Epidermal melanocyte (primary cell): ENCODE measurements at regions not wholly inside any gene's neighbourhood (a gene's known extent, or its start where the extent isn't known, plus 50 kb on each side); places are given as distances from the start of the nearest gene placed in this dataset.

Experiments used
- DNase-seq: peaks from one replicate; pipeline ENCODE4 v3.0.0; 2011; ENCODE audit warnings: low spot score; ENCODE audit not compliant: insufficient read length

DNA sequence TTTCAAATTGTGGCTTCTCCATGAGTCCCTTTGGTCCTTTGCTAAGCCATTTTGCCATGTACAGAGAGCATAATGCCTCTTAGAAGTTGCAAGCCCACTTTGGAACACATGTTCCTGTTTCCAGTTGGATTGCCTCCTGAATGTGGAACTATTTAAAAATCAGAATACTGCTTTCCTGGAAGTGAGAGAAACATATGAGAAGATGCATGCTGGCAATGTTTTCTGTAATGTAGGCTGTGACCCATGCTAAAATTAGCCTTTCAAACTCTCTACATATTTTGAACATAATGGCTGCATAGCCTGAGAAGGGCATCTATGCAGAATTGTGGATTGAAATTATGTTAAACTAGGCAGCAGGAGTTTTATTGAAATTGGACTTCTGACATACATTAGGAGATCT, 175.5 kb upstream of the PAPPA start:
- no peak for DNase-seq

- no peak for DNase-seq
Observed at GRCh38 chr9:115978659-115979096, 174.9 kb upstream of the PAPPA start.

- DNase-seq, result no peak
Observed at GRCh38 chr9:115980054-115980453, 173.5 kb upstream of the PAPPA start.

GRCh38 chr9:115980502-115980901, 173.1 kb upstream of the PAPPA start:
- no peak for DNase-seq

- no peak for DNase-seq
Observed at GRCh38 chr9:115980976-115981375, 172.6 kb upstream of the PAPPA start.

- no peak for DNase-seq
Observed at GRCh38 chr9:115983366-115983765, 170.2 kb upstream of the PAPPA start.

- no peak for DNase-seq
Observed at GRCh38 chr9:115985657-115986056, 167.9 kb upstream of the PAPPA start.

DNA sequence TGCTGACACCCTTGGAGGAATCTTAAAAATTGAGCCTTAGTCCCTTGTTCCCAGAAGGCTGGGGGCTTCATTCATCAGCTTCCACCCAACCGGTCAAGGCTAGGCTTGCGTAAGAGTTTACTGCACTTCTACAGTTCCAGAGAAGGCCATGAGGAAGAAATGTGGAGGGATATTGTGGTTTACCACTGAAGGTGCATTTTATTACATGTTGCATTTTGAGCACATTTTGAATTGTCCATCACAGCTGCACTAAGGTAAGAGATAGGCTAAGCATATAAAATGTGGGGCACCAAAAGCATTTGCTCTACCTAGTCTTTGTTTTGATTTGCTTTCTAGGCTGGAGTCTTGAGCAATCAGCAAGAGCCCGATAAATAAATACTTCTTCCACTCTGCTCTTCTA, 167.1 kb upstream of the PAPPA start:
- no peak for DNase-seq

DNA sequence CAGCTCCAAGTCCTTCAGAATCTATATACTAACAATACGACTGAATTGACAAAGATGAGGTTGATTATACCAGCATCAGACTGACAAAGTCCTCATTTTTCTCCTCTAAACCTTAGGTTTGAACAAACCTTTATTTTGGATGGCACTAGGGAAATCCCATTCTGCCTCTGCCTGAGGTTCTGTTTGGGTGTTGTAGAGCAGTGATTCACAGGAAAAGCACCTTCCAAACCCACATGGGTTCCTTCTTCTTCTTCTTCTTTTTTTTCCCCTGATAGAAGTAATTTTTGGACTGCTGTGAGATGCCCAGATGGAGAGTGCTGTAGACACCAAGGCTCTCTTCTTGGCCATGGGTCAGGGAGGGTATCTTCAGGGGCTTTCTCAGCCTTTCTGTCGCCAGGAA, 164.9 kb upstream of the PAPPA start:
- no peak for DNase-seq

GRCh38 chr9:115989831-115990230, 163.8 kb upstream of the PAPPA start:
- DNase-seq, result no peak

DNA sequence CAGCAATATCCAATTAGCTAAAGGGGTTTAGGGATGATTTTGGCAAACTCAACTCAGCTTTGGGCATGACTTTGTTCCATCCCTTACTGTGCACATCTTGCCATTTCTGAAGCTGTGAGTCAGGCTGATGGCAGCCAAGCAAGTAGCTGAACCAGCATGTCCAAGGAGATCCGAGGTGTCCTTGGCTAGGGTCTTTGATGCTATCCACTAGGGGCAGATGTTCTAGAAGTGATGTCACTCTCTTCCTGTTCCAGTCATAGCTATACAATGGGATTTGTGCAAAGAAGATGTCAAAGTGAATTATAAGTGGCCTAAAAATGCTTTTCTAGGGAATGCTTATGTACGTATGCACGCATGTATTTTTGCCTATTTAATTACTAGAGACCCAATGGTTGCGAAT, 160.8 kb upstream of the PAPPA start:
- DNase-seq, result no peak

GRCh38 chr9:115997923-115998322, 155.7 kb upstream of the PAPPA start:
- no peak for DNase-seq

DNA sequence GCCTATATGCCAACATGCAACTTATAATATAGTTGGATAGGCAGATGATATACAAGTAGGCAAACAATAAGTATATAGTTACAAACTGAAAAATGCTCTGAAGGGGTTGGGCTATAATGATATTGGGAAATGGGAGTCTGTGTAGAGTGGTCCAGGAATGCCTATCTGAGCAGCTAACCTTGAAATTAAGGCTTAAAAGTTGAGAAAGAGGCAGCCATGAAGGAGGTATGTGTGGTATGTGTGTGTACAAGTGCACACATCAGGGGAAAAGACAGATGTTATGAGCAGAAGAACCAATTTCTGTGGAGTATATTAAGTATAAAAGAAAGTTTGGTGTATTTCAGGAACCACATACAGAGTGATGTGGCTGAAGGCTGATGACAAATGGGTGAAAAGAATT, 154.9 kb upstream of the PAPPA start:
- DNase-seq, result no peak

DNA sequence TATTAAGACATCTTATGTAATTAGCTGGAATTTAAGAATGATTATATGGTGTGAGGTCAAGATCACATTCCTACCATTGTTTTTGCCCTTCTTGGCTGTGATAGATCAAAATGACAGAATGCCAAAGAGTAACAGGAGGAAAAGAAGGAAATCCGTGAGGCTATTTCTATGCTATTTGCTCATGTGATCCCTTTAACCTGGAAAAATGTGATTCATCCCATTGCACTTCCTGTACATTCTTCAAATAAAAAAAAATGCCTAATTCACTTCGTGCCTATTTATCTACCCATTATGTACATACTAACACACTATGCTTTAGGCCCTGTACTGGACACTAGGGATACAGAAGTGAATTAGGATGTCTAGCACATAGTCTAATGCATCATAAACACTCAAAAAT, 154.1 kb upstream of the PAPPA start:
- DNase-seq, result no peak

GRCh38 chr9:116000748-116001329, 152.8 kb upstream of the PAPPA start:
- DNase-seq, result no peak

DNA sequence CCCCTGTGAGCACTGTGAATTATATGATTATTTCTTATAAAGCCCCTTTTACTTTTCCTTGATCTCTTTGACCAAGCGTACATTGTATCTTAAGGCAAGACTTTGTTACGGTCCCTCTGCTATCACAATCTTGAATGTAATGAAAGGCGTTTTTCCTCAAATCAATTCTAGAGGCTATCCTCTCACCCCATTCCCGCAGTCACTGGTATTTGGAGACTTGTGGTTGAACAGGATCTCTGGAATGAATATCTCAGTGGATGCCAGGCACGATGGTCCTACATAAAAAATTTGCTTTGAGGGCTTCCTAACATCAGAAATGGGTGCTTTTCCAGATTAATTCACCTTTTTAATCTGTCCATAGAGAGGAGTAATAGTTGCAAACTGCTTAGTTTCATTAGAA, 151.4 kb upstream of the PAPPA start:
- DNase-seq, result no peak

DNA sequence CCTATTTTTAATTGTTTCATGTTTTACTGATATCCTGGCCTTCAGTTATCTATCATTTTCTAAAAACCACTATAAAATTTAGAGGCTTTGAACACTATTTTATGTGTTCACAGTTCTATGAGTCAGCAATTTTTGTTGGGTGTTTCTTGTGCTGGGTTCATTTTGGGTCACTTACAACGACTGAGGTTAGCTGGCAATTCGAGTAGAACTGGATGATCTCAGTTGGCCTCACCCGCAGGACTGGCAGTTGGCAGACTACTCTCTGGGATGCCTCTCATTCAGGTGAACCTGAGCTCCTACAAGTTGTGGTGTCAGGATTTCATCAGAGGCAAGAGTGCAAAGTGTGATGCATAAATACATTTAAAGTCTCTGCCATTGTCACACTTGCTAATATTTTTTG, 151.0 kb upstream of the PAPPA start:
- DNase-seq, result no peak

DNA sequence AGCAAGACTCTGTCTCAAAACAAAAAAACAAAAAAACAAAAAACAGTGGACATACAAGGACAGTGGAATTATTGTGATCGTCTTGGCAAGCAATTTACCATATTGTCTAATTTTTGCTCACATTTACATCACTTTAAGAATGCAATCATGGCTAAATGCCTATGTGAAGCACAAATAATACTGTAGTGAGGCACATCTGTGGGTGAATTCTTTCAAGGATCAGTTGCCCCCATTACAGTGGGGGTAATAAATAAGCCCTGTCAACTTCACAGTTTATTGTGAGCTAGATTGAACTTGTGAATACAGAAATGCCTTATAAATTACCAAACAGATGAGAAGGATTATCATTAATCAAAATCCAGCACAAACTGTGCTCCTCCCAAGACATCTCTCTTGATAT, 150.2 kb upstream of the PAPPA start:
- no peak for DNase-seq

- DNase-seq, result no peak
Observed at GRCh38 chr9:116005205-116005604, 148.4 kb upstream of the PAPPA start.

DNA sequence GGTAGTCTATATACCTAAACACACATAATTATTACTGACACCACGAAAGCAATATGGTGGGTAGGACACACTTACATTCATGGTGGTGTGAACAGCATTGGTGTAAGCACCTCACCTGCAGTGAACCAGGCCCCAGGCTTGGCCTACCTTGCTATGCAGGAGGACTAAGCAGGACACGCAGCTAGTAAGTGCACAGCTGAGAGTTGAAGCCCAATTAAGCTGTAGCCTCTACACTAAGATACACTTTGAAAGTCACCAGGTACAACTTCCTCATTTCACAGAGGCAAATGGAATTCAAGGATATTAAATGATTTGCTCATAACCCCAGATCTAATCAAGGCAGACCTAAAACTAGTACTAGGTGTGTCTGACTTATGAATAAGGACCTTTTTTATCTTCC, 145.8 kb upstream of the PAPPA start:
- DNase-seq, result no peak

GRCh38 chr9:116008278-116008677, 145.3 kb upstream of the PAPPA start:
- DNase-seq, result no peak

DNA sequence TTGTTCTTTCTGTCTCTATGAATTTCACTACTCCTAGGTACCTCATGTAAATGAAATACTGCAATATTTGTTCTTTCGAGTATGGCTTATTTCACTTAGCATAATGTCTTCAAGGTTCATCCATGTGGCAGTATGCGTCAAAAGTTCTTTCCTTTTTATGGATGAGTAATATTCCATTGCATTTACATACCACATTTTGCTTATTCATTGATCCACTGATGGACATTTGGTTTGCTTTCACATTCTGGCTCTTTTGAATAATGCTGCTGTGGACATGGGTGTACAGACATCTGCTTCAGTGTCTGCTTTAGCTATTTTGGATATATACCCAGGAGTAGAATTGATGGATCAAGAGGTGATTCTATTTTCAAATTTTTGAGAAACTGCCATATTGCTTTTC, 144.2 kb upstream of the PAPPA start:
- DNase-seq, result no peak

- DNase-seq, result no peak
Observed at GRCh38 chr9:116015855-116016254, 137.7 kb upstream of the PAPPA start.

DNA sequence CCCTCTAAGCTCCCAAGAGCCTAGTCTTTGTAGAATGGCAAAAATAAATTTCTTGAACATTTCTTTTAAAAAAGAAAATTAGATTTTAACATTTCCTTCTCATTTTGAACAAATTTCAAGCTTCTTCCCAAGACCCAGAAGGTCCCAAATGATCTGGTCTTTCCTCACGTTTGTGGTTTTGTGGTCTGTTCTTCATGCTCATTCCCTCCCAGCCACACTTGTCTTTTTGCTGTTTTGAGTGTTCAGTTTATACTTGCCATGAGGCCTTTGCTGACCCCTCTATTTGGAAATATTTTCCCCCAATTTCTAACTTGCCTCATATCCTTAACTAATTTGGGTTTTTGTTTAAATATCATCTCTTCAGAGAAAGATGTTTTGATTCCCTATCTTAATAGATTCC, 133.4 kb upstream of the PAPPA start:
- no peak for DNase-seq
